ENCODE measurements at regions not wholly inside any gene's neighbourhood (a gene's known extent, or its start where the extent isn't known, plus 50 kb on each side); places are given as distances from the start of the nearest gene placed in this dataset.

DNA sequence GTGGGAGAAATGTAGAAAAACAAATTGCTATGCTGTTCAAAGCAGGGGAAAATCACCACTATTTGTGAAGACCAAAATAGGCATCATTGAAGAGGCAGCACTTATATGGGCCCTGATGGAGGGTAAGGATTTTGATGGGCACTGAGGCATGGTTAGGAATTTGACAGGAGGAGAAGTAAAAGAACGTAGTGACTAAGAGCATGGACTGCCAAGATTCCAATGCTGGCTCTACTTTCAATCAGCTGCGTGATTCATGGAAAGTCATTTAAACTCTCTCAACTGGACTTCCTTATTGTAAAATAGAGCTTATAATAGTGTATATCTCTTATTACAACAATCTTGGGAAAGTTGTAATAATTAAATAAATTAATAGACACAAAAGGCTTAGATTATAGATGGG lies 267.7 kb upstream of the G2E3 start:
- DNase-seq (ENCODE audit: low read depth), result peak; percentile 75
- no peak for TF ChIP-seq CTCF (IDR thresholded peaks at IDR 0.05; ENCODE audit: insufficient read depth, low read depth, low read length, missing control alignments)
- H3K4me3 ChIP-seq (ENCODE audit: low read length), result no peak overlapping the region

DNA sequence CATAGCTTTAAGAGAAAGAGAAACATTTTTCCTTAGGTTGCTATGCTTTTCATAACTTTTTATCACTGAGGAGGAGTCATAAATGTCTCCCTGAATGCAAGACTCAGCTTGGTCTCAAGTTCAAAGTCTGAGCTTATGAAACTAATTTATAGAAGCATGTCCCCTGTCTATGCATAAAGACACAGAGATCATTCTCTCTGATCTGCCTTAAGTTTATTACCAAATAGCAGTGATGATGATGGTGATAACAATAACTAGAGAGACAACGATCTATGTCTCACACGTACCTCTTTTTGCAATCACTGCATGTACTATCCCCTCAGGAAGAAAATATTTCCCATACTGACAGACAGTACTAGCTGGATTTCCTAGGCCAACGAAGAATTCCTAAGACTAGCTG lies 266.4 kb upstream of the G2E3 start:
- no peak for TF ChIP-seq CTCF (IDR thresholded peaks at IDR 0.05; ENCODE audit: insufficient read depth, low read depth, low read length, missing control alignments)
- H3K4me3 ChIP-seq (ENCODE audit: low read length), result no peak overlapping the region
- DNase-seq (ENCODE audit: low read depth), result no peak

DNA sequence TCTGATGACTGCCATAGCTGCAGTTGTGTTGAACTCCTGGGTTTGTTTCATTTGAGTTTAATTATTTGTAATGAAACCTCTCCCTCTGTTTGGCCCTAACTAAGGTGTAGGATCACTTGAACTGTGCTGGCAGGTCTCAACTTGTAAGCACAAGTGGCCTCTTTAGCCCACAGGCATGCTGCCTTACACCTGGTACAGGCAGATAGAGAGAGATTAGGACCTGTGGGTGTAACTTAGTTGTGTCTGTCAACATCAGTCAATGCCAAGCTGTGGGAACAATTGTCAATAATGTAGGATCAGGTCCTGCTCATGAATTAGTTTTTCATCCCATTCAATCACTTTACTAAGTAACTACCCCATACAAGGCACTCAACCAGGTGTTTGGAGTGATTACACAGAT lies 263.0 kb upstream of the G2E3 start:
- TF ChIP-seq CTCF (IDR thresholded peaks at IDR 0.05; ENCODE audit: insufficient read depth, low read depth, low read length, missing control alignments), result no peak
- DNase-seq (ENCODE audit: low read depth), result peak; percentile 67
- no peak overlapping the region for H3K4me3 ChIP-seq (ENCODE audit: low read length)

GRCh38 chr14:30296931-30297405 lies 262.0 kb upstream of the G2E3 start:
- H3K4me3 ChIP-seq (ENCODE audit: low read length), result no peak overlapping the region
- no peak for TF ChIP-seq CTCF (IDR thresholded peaks at IDR 0.05; ENCODE audit: insufficient read depth, low read depth, low read length, missing control alignments)
- DNase-seq (ENCODE audit: low read depth), result no peak

DNA sequence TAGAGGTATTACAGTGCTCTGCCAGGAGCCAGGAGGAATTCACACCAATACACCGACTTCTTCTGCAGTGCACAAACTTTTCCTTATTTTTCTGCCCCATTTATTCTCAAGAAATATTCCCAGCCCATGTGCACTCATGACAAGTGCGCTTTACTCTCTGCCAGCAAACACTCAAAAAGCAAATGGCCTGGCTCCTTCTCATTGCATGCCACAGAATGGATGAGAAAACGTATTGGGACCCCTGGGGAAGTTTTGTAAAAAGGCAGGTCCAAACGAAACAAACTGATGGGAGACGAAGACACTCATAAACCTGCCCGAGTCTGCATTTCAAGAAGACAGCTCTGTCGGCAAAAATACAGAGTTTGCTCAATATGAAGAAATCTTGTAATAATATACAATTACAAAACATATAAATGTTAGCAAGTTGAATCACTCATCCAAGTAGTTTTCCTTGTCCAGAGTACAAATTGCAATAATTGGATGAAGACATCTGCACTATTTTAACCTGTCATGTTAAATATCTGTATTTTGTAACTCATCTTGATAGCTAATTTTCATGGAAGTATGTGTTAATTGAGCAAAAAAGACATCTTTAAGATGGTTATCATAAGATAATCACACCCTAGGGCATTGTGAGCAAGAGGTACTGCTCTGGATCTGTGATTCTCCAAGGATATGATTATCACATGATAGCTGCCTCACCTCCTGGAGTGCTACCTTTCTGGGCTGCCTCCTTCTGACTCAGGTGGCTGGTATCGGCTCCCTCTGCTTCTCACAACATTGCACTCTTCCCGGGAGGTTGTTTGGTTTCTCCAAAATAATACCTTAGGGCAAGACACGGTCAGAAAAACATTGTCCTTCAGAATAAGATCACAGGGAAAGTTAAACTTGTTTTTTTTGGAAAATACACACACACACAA lies 260.8 kb upstream of the G2E3 start:
- TF ChIP-seq CTCF (IDR thresholded peaks at IDR 0.05; ENCODE audit: insufficient read depth, low read depth, low read length, missing control alignments), result no peak
- peak; percentile 54 for DNase-seq (ENCODE audit: low read depth)
- H3K4me3 ChIP-seq (ENCODE audit: low read length), result no peak overlapping the region

DNA sequence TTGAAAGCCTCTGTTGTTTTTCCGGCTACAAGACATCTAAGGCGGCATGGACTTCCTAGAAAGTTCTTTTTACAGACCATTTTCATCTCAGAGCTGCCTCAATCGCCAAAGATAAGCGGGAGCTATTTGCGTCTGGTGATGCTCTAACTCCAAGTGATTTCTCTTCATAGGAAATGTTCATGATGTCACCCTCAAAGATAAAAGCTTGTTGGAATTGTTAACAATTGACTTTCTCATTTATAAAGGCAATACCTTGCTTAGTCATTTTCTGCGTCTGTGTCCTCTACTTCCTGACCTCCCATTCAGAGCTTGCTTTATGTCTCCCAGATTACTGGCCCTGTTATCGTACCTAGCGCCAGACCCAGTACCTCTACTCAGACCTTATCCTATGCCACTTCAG lies 259.0 kb upstream of the G2E3 start:
- DNase-seq (ENCODE audit: low read depth), result no peak

More for the DNA sequence above, 259.0 kb upstream of the G2E3 start:
- H3K4me3 ChIP-seq (ENCODE audit: low read length), result no peak overlapping the region
- no peak for TF ChIP-seq CTCF (IDR thresholded peaks at IDR 0.05; ENCODE audit: insufficient read depth, low read depth, low read length, missing control alignments)
